Rectal smooth muscle tissue (tissue), 1 donor: ENCODE measurements at regions not wholly inside any gene's neighbourhood (a gene's known extent, or its start where the extent isn't known, plus 50 kb on each side); places are given as distances from the start of the nearest gene placed in this dataset.

Source experiments
- H3K27ac ChIP-seq: one replicate; pipeline ENCODE4 v1.7.0; 2013; ENCODE audit warnings: low read depth, low read length, inconsistent platforms
- H3K27me3 ChIP-seq: one replicate; pipeline ENCODE4 v1.7.0; 2013; ENCODE audit warnings: low read length; ENCODE audit not compliant: control insufficient read depth, insufficient read depth
- H3K36me3 ChIP-seq: one replicate; pipeline ENCODE4 v1.7.0; 2013; ENCODE audit warnings: low read length; ENCODE audit not compliant: control insufficient read depth, insufficient read depth
- H3K4me1 ChIP-seq: one replicate; pipeline ENCODE4 v1.7.0; 2013; ENCODE audit warnings: low read length; ENCODE audit not compliant: control insufficient read depth, insufficient read depth
- H3K4me3 ChIP-seq: one replicate; pipeline ENCODE4 v1.7.0; 2013; ENCODE audit warnings: low read length
- H3K9ac ChIP-seq: one replicate; pipeline ENCODE4 v1.7.0; 2013; ENCODE audit warnings: low read length

- H3K9ac ChIP-seq: no peak overlapping the region
- H3K4me1 ChIP-seq: no peaks in the 10 kb centered on the region
- H3K27me3 ChIP-seq: no peaks in the 10 kb centered on the region
- no peak overlapping the region for H3K27ac ChIP-seq
- H3K4me3 ChIP-seq: no peak overlapping the region
- H3K36me3 ChIP-seq: no peaks in the 10 kb centered on the region
Observed at GRCh38 chr9:16082796-16083195, 530.0 kb downstream of the CCDC171 start.

- H3K27me3 ChIP-seq: no peaks in the 10 kb centered on the region
- no peaks in the 10 kb centered on the region for H3K4me1 ChIP-seq
- H3K4me3 ChIP-seq: no peak overlapping the region
- no peak overlapping the region for H3K27ac ChIP-seq
- no peaks in the 10 kb centered on the region for H3K36me3 ChIP-seq
- no peak overlapping the region for H3K9ac ChIP-seq
Observed at GRCh38 chr9:16085167-16085726, 532.4 kb downstream of the CCDC171 start.

GRCh38 chr9:16090907-16091629, 538.2 kb downstream of the CCDC171 start:
- no peak overlapping the region for H3K27ac ChIP-seq
- peaks cover 11% of the 10 kb centered on the region for H3K4me1 ChIP-seq
- H3K36me3 ChIP-seq: no peaks in the 10 kb centered on the region

GRCh38 chr9:16092142-16093091, 539.6 kb downstream of the CCDC171 start:
- Histone ChIP-seq H3K27me3 (no peaks in the 10 kb centered on the region), H3K4me1 (peaks cover 11% of the 10 kb centered on the region), H3K36me3 (no peaks in the 10 kb centered on the region), H3K27ac (no peak overlapping the region), H3K4me3 (peak overlapping the region; percentile 1), H3K9ac (no peak overlapping the region)

More at GRCh38 chr9:16090907-16091629, 538.2 kb downstream of the CCDC171 start:
- Histone ChIP-seq H3K9ac (no peak overlapping the region), H3K4me3 (no peak overlapping the region), H3K27me3 (no peaks in the 10 kb centered on the region)

- Histone ChIP-seq H3K27me3 (no peaks in the 10 kb centered on the region), H3K4me3 (no peak overlapping the region), H3K36me3 (no peaks in the 10 kb centered on the region), H3K9ac (no peak overlapping the region), H3K4me1 (peaks cover 2% of the 10 kb centered on the region), H3K27ac (no peak overlapping the region)
Observed at GRCh38 chr9:16098306-16098705, 545.5 kb downstream of the CCDC171 start.

- no peaks in the 10 kb centered on the region for H3K27me3 ChIP-seq
- H3K4me1 ChIP-seq: no peaks in the 10 kb centered on the region
- H3K36me3 ChIP-seq: no peaks in the 10 kb centered on the region
- H3K4me3 ChIP-seq: no peak overlapping the region
- H3K9ac ChIP-seq: no peak overlapping the region
- no peak overlapping the region for H3K27ac ChIP-seq
Observed at GRCh38 chr9:16099732-16100536, 547.1 kb downstream of the CCDC171 start.

- Histone ChIP-seq H3K4me1 (no peaks in the 10 kb centered on the region), H3K27ac (no peak overlapping the region), H3K9ac (no peak overlapping the region), H3K36me3 (no peaks in the 10 kb centered on the region), H3K4me3 (no peak overlapping the region), H3K27me3 (no peaks in the 10 kb centered on the region)
Observed at GRCh38 chr9:16100537-16101091, 547.8 kb downstream of the CCDC171 start.

- H3K36me3 ChIP-seq: no peaks in the 10 kb centered on the region
- no peak overlapping the region for H3K4me3 ChIP-seq
- no peaks in the 10 kb centered on the region for H3K27me3 ChIP-seq
- H3K4me1 ChIP-seq: no peaks in the 10 kb centered on the region
- no peak overlapping the region for H3K27ac ChIP-seq
- no peak overlapping the region for H3K9ac ChIP-seq
Observed at GRCh38 chr9:16102154-16102553, 549.3 kb downstream of the CCDC171 start.

GRCh38 chr9:16103620-16104397, 551.0 kb downstream of the CCDC171 start:
- Histone ChIP-seq H3K27me3 (no peaks in the 10 kb centered on the region), H3K4me1 (no peaks in the 10 kb centered on the region), H3K4me3 (no peak overlapping the region), H3K9ac (no peak overlapping the region), H3K27ac (no peak overlapping the region), H3K36me3 (no peaks in the 10 kb centered on the region)

- Histone ChIP-seq H3K4me3 (no peak overlapping the region), H3K36me3 (no peaks in the 10 kb centered on the region), H3K4me1 (no peaks in the 10 kb centered on the region), H3K27me3 (no peaks in the 10 kb centered on the region), H3K9ac (no peak overlapping the region), H3K27ac (no peak overlapping the region)
Observed at GRCh38 chr9:16105168-16106020, 552.6 kb downstream of the CCDC171 start.
